Stomach (tissue), 8 donors: ENCODE measurements at regions not wholly inside any gene's neighbourhood (a gene's known extent, or its start where the extent isn't known, plus 50 kb on each side); places are given as distances from the start of the nearest gene placed in this dataset.

Experiments
- DNase-seq, 2 donors: peaks; one replicate each; pipeline versions ENCODE4 v3.0.0 to v3.0.0-alpha.2; 2013 to 2019
- H3K27ac ChIP-seq, 5 donors: fragments of 200-600 bp in 4 of 5; sonication (generic) in 4 of 5; one replicate each; pipeline ENCODE4 v1.5.1; 2013 to 2019; ENCODE audit warnings: mild to moderate bottlenecking in 1 of 5, moderate library complexity in 1 of 5
- H3K27me3 ChIP-seq, 3 donors: fragments of 200-600 bp; sonication (generic); one replicate each; pipeline ENCODE4 v1.5.1; 2017 to 2019; ENCODE audit warnings: mixed run types in 1 of 3
- H3K36me3 ChIP-seq, 4 donors: fragments of 200-600 bp; sonication (generic); 1 replicate in 3 of 4; 2 replicates in 1 of 4; pipeline ENCODE4 v1.5.1; 2016 to 2019
- H3K4me1 ChIP-seq, 4 donors: fragments of 200-600 bp; sonication (generic); one replicate each; pipeline ENCODE4 v1.5.1; 2016 to 2019
- H3K4me3 ChIP-seq, 4 donors: fragments of 200-600 bp; sonication (generic) in 3 of 4; one replicate each; pipeline ENCODE4 v1.5.1; 2016 to 2019; ENCODE audit warnings: mild to moderate bottlenecking in 1 of 4
- H3K9me3 ChIP-seq, 4 donors: fragments of 200-600 bp; sonication (generic); one replicate each; pipeline ENCODE4 v1.5.1; 2016 to 2019
- CTCF ChIP-seq, 7 experiments: fragments of 450-650 bp in 4 of 7; fragments of 200-600 bp in 3 of 7; sonication (generic) in 3 of 7; IDR thresholded peaks; one replicate each; pipeline ENCODE4 v1.5.1; 2016 to 2019; ENCODE audit warnings: antibody characterized with exemption in 7 of 7, control low read depth in 2 of 7, mild to moderate bottlenecking in 1 of 7
- EP300 ChIP-seq: sonication (generic); formaldehyde crosslinking; IDR thresholded peaks from one replicate; pipeline ENCODE4 v1.6.1; 2017; ENCODE audit warnings: antibody characterized with exemption
- POLR2A ChIP-seq, 4 donors: fragments of 450-650 bp; IDR thresholded peaks; one replicate each; pipeline ENCODE4 v1.6.1; 2016; ENCODE audit warnings: antibody characterized with exemption in 4 of 4, control low read depth in 2 of 4, mild to moderate bottlenecking in 1 of 4, moderate library complexity in 1 of 4
- POLR2AphosphoS5 ChIP-seq, 3 donors: sonication (generic); formaldehyde crosslinking; IDR thresholded peaks; one replicate each; pipeline ENCODE4 v1.6.1; 2016; ENCODE audit warnings: antibody characterized with exemption in 3 of 3
- WGBS, 5 donors: extraction: QIAGEN DNeasy Blood & Tissue Kit in 3 of 5; methylation state at CpG; one replicate each; pipeline versions ENCODE4 v1.1.5 to v1.1.7; 2013 to 2018; 5-methylcytosine and 5-hydroxymethylcytosine counted together
- intact Hi-C: fragments of 100-400 bp; cut with DNase I; formaldehyde crosslinking; loops from one replicate; pipeline ENCODE4 v1.15.1; 2023; ENCODE audit warnings: low total_unique reads
- donor health status: healthy with polysubstance abuse.
- donor health status: Bipolar disorder and iron deficiency.
- donor health status: healthy.

GRCh38 chr10:109405338-109405737 lies 518.0 kb downstream of the XPNPEP1 start:
- H3K9me3 ChIP-seq, result no peaks in the 10 kb centered on the region
- no peaks in the 10 kb centered on the region for H3K4me1 ChIP-seq
- intact Hi-C loops, result no loop called here
- DNase-seq, result no peak
- WGBS, 5 donors, result 66 to 71% (median 71%) methylated on average over 2 of the region's 2 CpGs
- H3K4me3 ChIP-seq, result no peak overlapping the region
- no peaks in the 10 kb centered on the region for H3K36me3 ChIP-seq
- H3K27me3 ChIP-seq, result no peaks in the 10 kb centered on the region
- H3K27ac ChIP-seq, result no peak overlapping the region
- TF ChIP-seq EP300 (no peak), CTCF (IDR thresholded peaks at IDR 0.05) (no peak), POLR2A (IDR thresholded peaks at IDR 0.05) (no peak), POLR2AphosphoS5 (IDR thresholded peaks at IDR 0.05) (no peak)

GRCh38 chr10:109403551-109403950 lies 519.8 kb downstream of the XPNPEP1 start:
- no peak overlapping the region for H3K27ac ChIP-seq
- TF ChIP-seq POLR2A (IDR thresholded peaks at IDR 0.05) (no peak), EP300 (no peak), POLR2AphosphoS5 (IDR thresholded peaks at IDR 0.05) (no peak), CTCF (IDR thresholded peaks at IDR 0.05) (no peak)
- intact Hi-C loops, result no loop called here
- no peaks in the 10 kb centered on the region for H3K36me3 ChIP-seq
- WGBS, 5 donors, result 27 to 63% (median 50%) methylated on average over 2 of the region's 2 CpGs
- no peak for DNase-seq
- no peaks in the 10 kb centered on the region for H3K9me3 ChIP-seq
- no peaks in the 10 kb centered on the region for H3K4me1 ChIP-seq
- no peak overlapping the region for H3K4me3 ChIP-seq
- no peaks in the 10 kb centered on the region for H3K27me3 ChIP-seq

- no peak for DNase-seq
- TF ChIP-seq POLR2A (IDR thresholded peaks at IDR 0.05) (no peak), EP300 (no peak), CTCF (IDR thresholded peaks at IDR 0.05) (no peak), POLR2AphosphoS5 (IDR thresholded peaks at IDR 0.05) (no peak)
- H3K9me3 ChIP-seq, result peaks cover 0 to 15% (median 4%) of the 10 kb centered on the region in 4 donors
- H3K27me3 ChIP-seq, result no peaks in the 10 kb centered on the region
- intact Hi-C loops, result no loop called here
- 14 to 25% (median 21%) methylated on average over 2 to 3 of the region's 3 CpGs for WGBS, 5 donors
- H3K4me3 ChIP-seq, result no peak overlapping the region
- H3K27ac ChIP-seq, result no peak overlapping the region
- no peaks in the 10 kb centered on the region for H3K4me1 ChIP-seq
- H3K36me3 ChIP-seq, result no peaks in the 10 kb centered on the region
Measured at GRCh38 chr10:109393425-109393824, 529.9 kb downstream of the XPNPEP1 start.

- intact Hi-C loops, result no loop called here
- Histone ChIP-seq H3K9me3 (no peaks in the 10 kb centered on the region), H3K27me3 (no peaks in the 10 kb centered on the region), H3K36me3 (no peaks in the 10 kb centered on the region), H3K27ac (no peak overlapping the region), H3K4me1 (no peaks in the 10 kb centered on the region), H3K4me3 (no peak overlapping the region)
- no peak for TF ChIP-seq POLR2A (IDR thresholded peaks at IDR 0.05)
- TF ChIP-seq EP300, result no peak
- TF ChIP-seq CTCF (IDR thresholded peaks at IDR 0.05), result no peak
- no peak for TF ChIP-seq POLR2AphosphoS5 (IDR thresholded peaks at IDR 0.05)
- DNase-seq, result no peak
- WGBS, 5 donors, result 37 to 50% (median 48%) methylated on average over 3 of the region's 3 CpGs
Measured at GRCh38 chr10:109386921-109387320, 536.4 kb downstream of the XPNPEP1 start.
